Suppressor macrophage (primary cell): ENCODE measurements at regions not wholly inside any gene's neighbourhood (a gene's known extent, or its start where the extent isn't known, plus 50 kb on each side); places are given as distances from the start of the nearest gene placed in this dataset.

Experiments
- DNase-seq, 4 experiments: peaks; one replicate each; pipeline ENCODE4 v3.0.0-alpha.2; 2020 to 2022

- no peak for DNase-seq
These were observed 326.7 kb upstream of the RGS18 start for GRCh38 chr1:191831572-191831971.

GRCh38 chr1:191839891-191840290, 318.4 kb upstream of the RGS18 start:
- DNase-seq, result no peak

GRCh38 chr1:191851799-191852595, 306.3 kb upstream of the RGS18 start:
- DNase-seq, result peak in 1 of 4 experiments; percentile 20

- no peak for DNase-seq
These were observed 305.4 kb upstream of the RGS18 start for GRCh38 chr1:191852907-191853306.

GRCh38 chr1:191857600-191857999, 300.7 kb upstream of the RGS18 start:
- DNase-seq, result no peak

- DNase-seq, result no peak
These were observed 292.8 kb upstream of the RGS18 start for GRCh38 chr1:191865479-191865878.

- DNase-seq, result no peak
These were observed 292.1 kb upstream of the RGS18 start for GRCh38 chr1:191866155-191866554.

- no peak for DNase-seq
These were observed 288.4 kb upstream of the RGS18 start for GRCh38 chr1:191869790-191870312.

- DNase-seq, result peak in 1 of 4 experiments; percentile 12
These were observed 287.8 kb upstream of the RGS18 start for GRCh38 chr1:191870490-191870889.

GRCh38 chr1:191875994-191876393, 282.3 kb upstream of the RGS18 start:
- DNase-seq, result no peak

- no peak for DNase-seq
These were observed 281.6 kb upstream of the RGS18 start for GRCh38 chr1:191876631-191877030.

GRCh38 chr1:191882870-191883269, 275.4 kb upstream of the RGS18 start:
- no peak for DNase-seq

GRCh38 chr1:191886977-191887376, 271.3 kb upstream of the RGS18 start:
- DNase-seq, result no peak

- DNase-seq, result no peak
These were observed 269.2 kb upstream of the RGS18 start for GRCh38 chr1:191888996-191889622.

GRCh38 chr1:191889623-191890003, 268.6 kb upstream of the RGS18 start:
- no peak for DNase-seq

GRCh38 chr1:191890433-191891088, 267.7 kb upstream of the RGS18 start:
- DNase-seq, result no peak

- no peak for DNase-seq
These were observed 265.5 kb upstream of the RGS18 start for GRCh38 chr1:191892716-191893115.

- no peak for DNase-seq
These were observed 263.2 kb upstream of the RGS18 start for GRCh38 chr1:191895049-191895448.

GRCh38 chr1:191895462-191896058, 262.7 kb upstream of the RGS18 start:
- no peak for DNase-seq

GRCh38 chr1:191897134-191897533, 261.1 kb upstream of the RGS18 start:
- DNase-seq, result no peak

GRCh38 chr1:191901651-191902050, 256.6 kb upstream of the RGS18 start:
- DNase-seq, result no peak

- no peak for DNase-seq
These were observed 253.3 kb upstream of the RGS18 start for GRCh38 chr1:191904991-191905390.

- DNase-seq, result no peak
These were observed 252.5 kb upstream of the RGS18 start for GRCh38 chr1:191905781-191906180.
